Neural progenitor cell (in vitro differentiated cells): ENCODE measurements at regions not wholly inside any gene's neighbourhood (a gene's known extent, or its start where the extent isn't known, plus 50 kb on each side); places are given as distances from the start of the nearest gene placed in this dataset.

Experiments used
- DNase-seq: peaks from one replicate; pipeline ENCODE4 v3.0.0-alpha.2; 2016; ENCODE audit warnings: low spot score
- H2AFZ ChIP-seq: fragments of 200-600 bp; sonication (generic); replicated peaks from 2 replicates; pipeline ENCODE4 v1.6.1; 2016; ENCODE audit warnings: antibody characterized with exemption
- H3F3A ChIP-seq: fragments of 200-600 bp; sonication (generic); 2 replicates; pipeline ENCODE4 v1.6.1; 2016; ENCODE audit warnings: antibody characterized with exemption, low read depth
- H3K27ac ChIP-seq: fragments of 200-600 bp; sonication (generic); 2 replicates; pipeline ENCODE4 v1.5.1; 2016; ENCODE audit warnings: mild to moderate bottlenecking
- H3K27me3 ChIP-seq: fragments of 200-600 bp; sonication (generic); 2 replicates; pipeline ENCODE4 v1.6.1; 2016; ENCODE audit warnings: mild to moderate bottlenecking, moderate library complexity
- H3K36me3 ChIP-seq: fragments of 200-600 bp; sonication (generic); 2 replicates; pipeline ENCODE4 v1.5.1; 2016
- H3K4me1 ChIP-seq: fragments of 200-600 bp; sonication (generic); 2 replicates; pipeline ENCODE4 v1.6.1; 2016; ENCODE audit warnings: mixed run types
- H3K4me2 ChIP-seq: fragments of 200-600 bp; sonication (generic); 2 replicates; pipeline ENCODE4 v1.6.1; 2016
- H3K4me3 ChIP-seq: fragments of 200-600 bp; sonication (generic); 2 replicates; pipeline ENCODE4 v1.5.1; 2016
- H3K79me2 ChIP-seq: fragments of 200-600 bp; sonication (generic); 2 replicates; pipeline ENCODE4 v1.6.1; 2016; ENCODE audit warnings: low read depth
- H3K9ac ChIP-seq: fragments of 200-600 bp; sonication (generic); 2 replicates; pipeline ENCODE4 v1.6.1; 2016
- H3K9me3 ChIP-seq: fragments of 200-600 bp; sonication (generic); 2 replicates; pipeline ENCODE4 v1.5.1; 2016; ENCODE audit warnings: low read depth
- H4K20me1 ChIP-seq: fragments of 200-600 bp; sonication (generic); 2 replicates; pipeline ENCODE4 v1.6.1; 2016; ENCODE audit warnings: low read depth
- H3K27ac Mint-ChIP-seq: 3 replicates; pipeline ENCODE4 v1.8.0; 2021; ENCODE audit warnings: mixed read lengths
- H3K27me3 Mint-ChIP-seq: 2 replicates; pipeline ENCODE4 v1.8.0; 2022; ENCODE audit warnings: low read depth, mild to moderate bottlenecking, inconsistent platforms, moderate library complexity, mixed read lengths; ENCODE audit not compliant: insufficient read depth
- H3K36me3 Mint-ChIP-seq: 3 replicates; pipeline ENCODE4 v1.8.0; 2021; ENCODE audit warnings: mixed read lengths
- H3K4me1 Mint-ChIP-seq: 3 replicates; pipeline ENCODE4 v1.8.0; 2021; ENCODE audit warnings: mixed read lengths
- H3K4me3 Mint-ChIP-seq: 3 replicates; pipeline ENCODE4 v1.8.0; 2021; ENCODE audit warnings: mild to moderate bottlenecking, moderate library complexity, mixed read lengths
- H3K9me3 Mint-ChIP-seq: 3 replicates; pipeline ENCODE4 v1.8.0; 2020; ENCODE audit warnings: mixed read lengths
- EZH2 ChIP-seq: fragments of 200-600 bp; sonication (generic); IDR thresholded peaks from 2 replicates; pipeline ENCODE4 v1.6.1; 2017; ENCODE audit warnings: antibody characterized with exemption, mild to moderate bottlenecking, moderate library complexity
- EZH2phosphoT487 ChIP-seq: fragments of 200-600 bp; sonication (generic); IDR thresholded peaks from 2 replicates; pipeline ENCODE4 v1.6.1; 2017; ENCODE audit warnings: antibody characterized with exemption
- TF ChIP-seq, protein P1 (sequence below): fragments of 200-600 bp; sonication (generic); IDR thresholded peaks from 2 replicates; pipeline ENCODE4 v1.5.1; 2017; ENCODE audit warnings: antibody characterized with exemption, mild to moderate bottlenecking

DNA sequence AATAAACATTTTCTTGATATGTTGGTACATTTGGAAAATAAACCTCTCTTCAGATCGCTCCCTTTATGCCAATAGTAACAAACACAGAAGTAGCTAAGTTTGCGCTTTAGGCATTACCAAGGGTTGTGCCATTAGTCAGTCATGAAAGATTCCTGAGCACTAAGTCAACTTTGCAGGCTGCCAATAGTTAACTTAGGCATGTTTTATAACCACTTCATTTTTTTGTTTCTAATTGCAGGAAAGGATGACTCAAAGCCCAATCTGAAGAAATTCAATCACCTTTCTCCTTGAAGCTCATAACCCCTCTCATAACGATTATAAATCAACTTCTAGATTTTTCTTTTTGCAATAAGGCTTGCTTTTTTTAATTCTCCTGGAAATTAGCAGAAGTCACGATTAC, 517.0 kb downstream of the AGTPBP1 start:
- TF ChIP-seq, protein P1, sequence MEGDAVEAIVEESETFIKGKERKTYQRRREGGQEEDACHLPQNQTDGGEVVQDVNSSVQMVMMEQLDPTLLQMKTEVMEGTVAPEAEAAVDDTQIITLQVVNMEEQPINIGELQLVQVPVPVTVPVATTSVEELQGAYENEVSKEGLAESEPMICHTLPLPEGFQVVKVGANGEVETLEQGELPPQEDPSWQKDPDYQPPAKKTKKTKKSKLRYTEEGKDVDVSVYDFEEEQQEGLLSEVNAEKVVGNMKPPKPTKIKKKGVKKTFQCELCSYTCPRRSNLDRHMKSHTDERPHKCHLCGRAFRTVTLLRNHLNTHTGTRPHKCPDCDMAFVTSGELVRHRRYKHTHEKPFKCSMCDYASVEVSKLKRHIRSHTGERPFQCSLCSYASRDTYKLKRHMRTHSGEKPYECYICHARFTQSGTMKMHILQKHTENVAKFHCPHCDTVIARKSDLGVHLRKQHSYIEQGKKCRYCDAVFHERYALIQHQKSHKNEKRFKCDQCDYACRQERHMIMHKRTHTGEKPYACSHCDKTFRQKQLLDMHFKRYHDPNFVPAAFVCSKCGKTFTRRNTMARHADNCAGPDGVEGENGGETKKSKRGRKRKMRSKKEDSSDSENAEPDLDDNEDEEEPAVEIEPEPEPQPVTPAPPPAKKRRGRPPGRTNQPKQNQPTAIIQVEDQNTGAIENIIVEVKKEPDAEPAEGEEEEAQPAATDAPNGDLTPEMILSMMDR, result no peak
- no peak for TF ChIP-seq EZH2
- TF ChIP-seq EZH2phosphoT487, result no peak

DNA sequence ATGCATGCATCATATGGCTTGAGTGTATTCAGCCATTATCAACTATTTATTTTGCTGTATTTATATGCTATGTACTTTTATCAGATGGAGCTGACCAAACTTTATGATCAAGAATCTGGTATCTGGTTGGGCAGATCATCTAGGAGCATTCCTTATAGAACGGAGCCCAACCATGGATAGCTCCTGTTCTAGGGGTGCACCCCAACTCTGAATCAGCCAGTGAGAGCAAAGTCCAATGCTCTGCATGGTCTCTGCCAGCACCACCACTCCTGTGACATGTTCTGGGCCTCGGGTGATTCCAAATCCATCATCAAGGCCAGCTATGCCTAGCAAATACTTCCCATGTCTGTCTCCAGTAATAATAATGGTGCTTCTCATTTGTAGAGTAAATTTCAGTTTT, 517.5 kb downstream of the AGTPBP1 start:
- H3K27ac ChIP-seq, result no peak overlapping the region
- H3K27me3 Mint-ChIP-seq, result no peaks in the 10 kb centered on the region
- no peaks in the 10 kb centered on the region for H3K79me2 ChIP-seq
- H3K27me3 ChIP-seq, result no peaks in the 10 kb centered on the region
- H3K9me3 Mint-ChIP-seq, result no peaks in the 10 kb centered on the region
- no peak overlapping the region for H3K27ac Mint-ChIP-seq
- no peak overlapping the region for H3K4me3 Mint-ChIP-seq
- no peak overlapping the region for H3K4me2 ChIP-seq
- no peak overlapping the region for H3K4me3 ChIP-seq
- no peaks in the 10 kb centered on the region for H3K36me3 ChIP-seq
- H2AFZ ChIP-seq, result no peak overlapping the region
- no peak for DNase-seq
- H4K20me1 ChIP-seq, result no peaks in the 10 kb centered on the region
- H3F3A ChIP-seq, result no peaks in the 10 kb centered on the region
- H3K4me1 ChIP-seq, result no peaks in the 10 kb centered on the region
- TF ChIP-seq EZH2, result no peak
- TF ChIP-seq EZH2phosphoT487, result no peak
- TF ChIP-seq, protein P1, result no peak
- H3K36me3 Mint-ChIP-seq, result no peaks in the 10 kb centered on the region
- no peaks in the 10 kb centered on the region for H3K4me1 Mint-ChIP-seq
- no peak overlapping the region for H3K9ac ChIP-seq
- no peaks in the 10 kb centered on the region for H3K9me3 ChIP-seq

More for the DNA sequence above, 517.0 kb downstream of the AGTPBP1 start:
- Mint-ChIP-seq H3K4me1 (no peaks in the 10 kb centered on the region), H3K9me3 (no peaks in the 10 kb centered on the region), H3K4me3 (no peak overlapping the region), H3K27ac (no peak overlapping the region), H3K36me3 (no peaks in the 10 kb centered on the region), H3K27me3 (no peaks in the 10 kb centered on the region)
- Histone ChIP-seq H4K20me1 (no peaks in the 10 kb centered on the region), H3K79me2 (no peaks in the 10 kb centered on the region), H3K36me3 (no peaks in the 10 kb centered on the region), H3K27me3 (no peaks in the 10 kb centered on the region), H3K4me1 (no peaks in the 10 kb centered on the region), H3F3A (no peaks in the 10 kb centered on the region), H3K4me2 (no peak overlapping the region), H3K9ac (no peak overlapping the region), H3K27ac (no peak overlapping the region), H3K4me3 (no peak overlapping the region), H3K9me3 (no peaks in the 10 kb centered on the region), H2AFZ (no peak overlapping the region)
- DNase-seq, result no peak

DNA sequence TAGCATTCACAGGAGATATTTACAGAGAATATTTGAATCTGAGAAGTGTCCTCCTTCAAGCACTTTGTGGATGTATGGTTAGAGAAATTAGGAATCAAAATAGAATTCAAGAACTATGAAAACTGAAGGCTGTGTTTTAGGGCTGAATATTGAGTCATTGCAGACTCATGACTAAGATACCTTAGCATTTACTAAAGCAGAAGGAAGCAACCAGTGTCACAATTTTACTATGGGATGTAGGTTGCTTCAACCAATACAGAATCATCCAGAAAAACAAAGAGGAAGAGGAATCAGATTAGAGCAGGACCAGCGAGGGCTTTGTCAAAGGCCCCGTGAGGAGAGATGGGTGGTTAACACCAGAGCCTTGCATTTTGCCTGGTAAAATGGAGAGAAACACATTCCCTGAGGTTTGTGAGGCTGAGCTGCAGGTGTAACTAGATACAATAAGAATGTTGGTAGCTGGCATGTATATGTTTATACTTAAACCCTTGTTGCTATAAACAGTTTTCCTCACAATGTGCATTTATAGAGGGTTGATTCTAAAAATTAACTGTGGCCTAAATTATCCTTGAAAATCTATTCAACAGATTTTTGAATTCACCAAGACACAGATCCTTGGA, 518.1 kb downstream of the AGTPBP1 start:
- no peaks in the 10 kb centered on the region for H3K4me1 Mint-ChIP-seq
- no peak overlapping the region for H3K27ac Mint-ChIP-seq
- H3K27me3 Mint-ChIP-seq, result no peaks in the 10 kb centered on the region
- TF ChIP-seq, protein P1, result no peak
- TF ChIP-seq EZH2, result no peak
- TF ChIP-seq EZH2phosphoT487, result no peak
- H4K20me1 ChIP-seq, result no peaks in the 10 kb centered on the region
- no peak overlapping the region for H3K4me3 ChIP-seq
- H3K9me3 Mint-ChIP-seq, result no peaks in the 10 kb centered on the region
- H3F3A ChIP-seq, result no peaks in the 10 kb centered on the region
- no peaks in the 10 kb centered on the region for H3K27me3 ChIP-seq
- no peak overlapping the region for H3K9ac ChIP-seq
- H3K4me1 ChIP-seq, result no peaks in the 10 kb centered on the region
- H2AFZ ChIP-seq, result no peak overlapping the region
- H3K9me3 ChIP-seq, result no peaks in the 10 kb centered on the region
- H3K79me2 ChIP-seq, result no peaks in the 10 kb centered on the region
- DNase-seq, result no peak
- H3K36me3 ChIP-seq, result no peaks in the 10 kb centered on the region
- H3K36me3 Mint-ChIP-seq, result no peaks in the 10 kb centered on the region
- H3K27ac ChIP-seq, result no peak overlapping the region
- H3K4me2 ChIP-seq, result no peak overlapping the region
- no peak overlapping the region for H3K4me3 Mint-ChIP-seq
